Nephron progenitor cell (in vitro differentiated cells): ENCODE measurements at regions not wholly inside any gene's neighbourhood (a gene's known extent, or its start where the extent isn't known, plus 50 kb on each side); places are given as distances from the start of the nearest gene placed in this dataset.

Experiments used
- DNase-seq: peaks from one replicate; pipeline ENCODE4 v3.0.0; 2021
- H3K27ac Mint-ChIP-seq: 2 replicates; pipeline ENCODE4 v1.8.0; 2021; ENCODE audit warnings: mild to moderate bottlenecking, moderate library complexity, mixed read lengths
- H3K27me3 Mint-ChIP-seq: 2 replicates; pipeline ENCODE4 v1.8.0; 2021; ENCODE audit warnings: mild to moderate bottlenecking, low read depth, mixed read lengths; ENCODE audit not compliant: poor library complexity
- H3K36me3 Mint-ChIP-seq: 2 replicates; pipeline ENCODE4 v1.8.0; 2021; ENCODE audit warnings: low read depth, mixed read lengths
- H3K4me1 Mint-ChIP-seq: 2 replicates; pipeline ENCODE4 v1.8.0; 2021; ENCODE audit warnings: mixed read lengths
- H3K4me3 Mint-ChIP-seq: 2 replicates; pipeline ENCODE4 v1.8.0; 2021; ENCODE audit warnings: mild to moderate bottlenecking, moderate library complexity, mixed read lengths
- H3K9me3 Mint-ChIP-seq: 2 replicates; pipeline ENCODE4 v1.8.0; 2021; ENCODE audit warnings: mild to moderate bottlenecking, moderate library complexity, mixed read lengths
- CTCF ChIP-seq: fragments of 200-600 bp; sonication (generic); IDR thresholded peaks from 2 replicates; pipeline ENCODE4 v1.5.0; 2021; ENCODE audit warnings: antibody characterized with exemption

DNA sequence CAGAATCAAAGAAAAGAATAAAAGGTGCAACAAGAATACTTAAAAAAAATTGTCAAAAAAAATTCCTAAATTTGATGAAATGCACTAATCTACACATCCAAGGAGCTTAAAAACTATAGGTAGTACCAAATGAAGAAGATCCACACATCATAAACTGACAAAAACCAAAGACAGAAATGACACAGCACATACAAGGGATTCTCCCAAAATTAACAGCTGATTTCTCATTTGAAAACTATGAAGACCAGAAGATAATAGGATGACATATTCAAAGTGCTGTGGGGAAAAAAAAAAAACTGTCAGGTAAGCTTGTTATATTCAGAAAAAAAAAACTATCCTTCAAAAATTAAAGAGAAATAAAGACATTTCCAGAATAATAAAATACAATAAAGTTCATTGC, 618.2 kb downstream of the TNS3 start:
- H3K36me3 Mint-ChIP-seq = peaks cover 35% of the 10 kb centered on the region
- H3K4me1 Mint-ChIP-seq = peaks cover 5% of the 10 kb centered on the region
- peaks cover 79% of the 10 kb centered on the region for H3K9me3 Mint-ChIP-seq
- no peak for TF ChIP-seq CTCF
- H3K27ac Mint-ChIP-seq = no peak overlapping the region
- peaks cover 3% of the 10 kb centered on the region for H3K27me3 Mint-ChIP-seq
- no peak overlapping the region for H3K4me3 Mint-ChIP-seq
- DNase-seq = no peak

DNA sequence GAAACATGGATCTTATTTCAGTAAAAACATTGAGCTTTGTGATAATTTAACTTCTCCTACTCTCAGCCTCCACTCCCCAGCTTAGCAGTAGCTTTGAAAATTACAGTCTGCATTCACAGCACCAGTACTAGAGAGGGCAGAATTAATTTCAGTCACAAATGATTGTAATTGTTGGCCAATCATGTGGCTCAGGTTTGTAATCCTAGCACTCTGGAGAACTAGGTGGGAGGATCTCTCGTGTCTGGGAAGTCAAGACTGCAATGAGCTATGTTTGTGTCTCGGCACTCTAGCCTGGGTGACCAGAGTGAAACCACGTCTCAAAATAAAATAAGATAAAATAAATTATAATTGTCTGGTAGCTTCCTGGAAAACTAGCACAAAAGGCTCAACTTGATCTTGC, 620.9 kb downstream of the TNS3 start:
- Mint-ChIP-seq H3K27me3 (peaks cover 3% of the 10 kb centered on the region), H3K36me3 (peaks cover 35% of the 10 kb centered on the region), H3K4me1 (peaks cover 5% of the 10 kb centered on the region), H3K27ac (no peak overlapping the region), H3K4me3 (no peak overlapping the region), H3K9me3 (peaks cover 68% of the 10 kb centered on the region)
- no peak for DNase-seq
- TF ChIP-seq CTCF = no peak

- Mint-ChIP-seq H3K9me3 (peaks cover 33% of the 10 kb centered on the region), H3K4me3 (no peak overlapping the region), H3K27me3 (no peaks in the 10 kb centered on the region), H3K4me1 (peaks cover 14% of the 10 kb centered on the region), H3K36me3 (peaks cover 10% of the 10 kb centered on the region), H3K27ac (no peak overlapping the region)
- no peak for DNase-seq
- no peak for TF ChIP-seq CTCF
Observed at GRCh38 chr7:46957195-46957594, 624.7 kb downstream of the TNS3 start.

- Mint-ChIP-seq H3K9me3 (peaks cover 22% of the 10 kb centered on the region), H3K27ac (no peak overlapping the region), H3K4me1 (peaks cover 9% of the 10 kb centered on the region), H3K4me3 (no peak overlapping the region), H3K36me3 (peaks cover 5% of the 10 kb centered on the region), H3K27me3 (peaks cover 8% of the 10 kb centered on the region)
- DNase-seq = no peak
- TF ChIP-seq CTCF = no peak
Observed at GRCh38 chr7:46955531-46955930, 626.4 kb downstream of the TNS3 start.

- Mint-ChIP-seq H3K9me3 (peaks cover 9% of the 10 kb centered on the region), H3K27ac (no peak overlapping the region), H3K4me3 (no peak overlapping the region), H3K36me3 (no peaks in the 10 kb centered on the region), H3K27me3 (peaks cover 8% of the 10 kb centered on the region), H3K4me1 (peaks cover 13% of the 10 kb centered on the region)
- TF ChIP-seq CTCF = no peak
- DNase-seq = no peak
Observed at GRCh38 chr7:46954181-46954580, 627.7 kb downstream of the TNS3 start.

DNA sequence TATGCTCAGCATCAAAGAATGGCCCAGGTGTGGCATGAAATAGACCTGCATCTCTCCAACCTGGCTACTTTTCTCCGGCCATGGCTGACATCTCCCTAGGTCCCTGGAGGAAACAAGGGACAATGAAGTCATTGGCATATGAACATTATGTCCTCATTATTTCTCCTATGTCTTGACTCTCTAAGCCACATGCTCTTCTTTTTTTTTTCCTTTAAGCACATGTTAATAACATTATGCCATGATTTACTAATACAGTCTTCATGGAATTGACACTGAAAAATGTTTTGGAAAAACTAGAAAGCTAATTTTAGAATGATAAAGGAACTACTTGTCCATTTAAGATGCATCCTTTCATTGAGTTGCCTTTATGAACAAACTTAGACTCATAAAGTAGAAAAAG, 628.9 kb downstream of the TNS3 start:
- no peak overlapping the region for H3K4me3 Mint-ChIP-seq
- peaks cover under 1% of the 10 kb centered on the region for H3K9me3 Mint-ChIP-seq
- H3K27ac Mint-ChIP-seq = no peak overlapping the region
- H3K27me3 Mint-ChIP-seq = peaks cover 8% of the 10 kb centered on the region
- H3K36me3 Mint-ChIP-seq = no peaks in the 10 kb centered on the region
- no peak for DNase-seq
- no peak for TF ChIP-seq CTCF
- peaks cover 19% of the 10 kb centered on the region for H3K4me1 Mint-ChIP-seq
